Activated CD8-positive, alpha-beta memory T cell treated with anti-CD3 and anti-CD28 coated beads, Interleukin-2, amount 50 U/mL, for 24 hours (primary cell): ENCODE measurements at regions not wholly inside any gene's neighbourhood (a gene's known extent, or its start where the extent isn't known, plus 50 kb on each side); places are given as distances from the start of the nearest gene placed in this dataset.
"Not testable (repeated sequence)": the region's sequence is repeated elsewhere in the genome, so short reads cannot be mapped to it uniquely, and the experiment has no call there.

Experiments used
- DNase-seq: peaks from one replicate; pipeline ENCODE4 v3.0.0-alpha.2; 2020; ENCODE audit errors: extremely low read depth

GRCh38 chr5:152527358-152528052 lies 122.4 kb upstream of the NMUR2 start:
- DNase-seq = no peak

DNA sequence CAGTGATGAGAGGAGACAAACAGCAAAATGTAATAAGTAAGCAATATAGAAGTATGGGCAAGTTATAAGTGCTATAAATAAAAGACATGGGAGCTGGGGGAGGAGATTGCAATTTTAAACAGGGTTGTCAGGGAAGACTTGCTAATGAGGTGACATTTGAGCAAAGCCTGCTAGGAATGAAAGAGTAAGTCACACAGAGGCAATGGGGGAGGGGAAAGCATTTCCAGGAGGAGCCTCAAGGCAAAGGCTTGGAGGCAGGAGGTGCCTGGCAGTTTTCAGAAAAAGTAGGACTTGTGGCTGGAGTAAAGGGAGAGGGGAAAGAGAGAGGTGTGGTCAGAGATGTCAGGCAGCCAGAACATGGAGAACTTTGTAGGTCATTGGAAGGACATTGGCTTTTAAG lies 124.4 kb upstream of the NMUR2 start:
- DNase-seq = no peak

- DNase-seq = no peak
These were observed 127.6 kb upstream of the NMUR2 start for GRCh38 chr5:152532714-152533113.

GRCh38 chr5:152534641-152535040 lies 129.6 kb upstream of the NMUR2 start:
- DNase-seq = no peak

DNA sequence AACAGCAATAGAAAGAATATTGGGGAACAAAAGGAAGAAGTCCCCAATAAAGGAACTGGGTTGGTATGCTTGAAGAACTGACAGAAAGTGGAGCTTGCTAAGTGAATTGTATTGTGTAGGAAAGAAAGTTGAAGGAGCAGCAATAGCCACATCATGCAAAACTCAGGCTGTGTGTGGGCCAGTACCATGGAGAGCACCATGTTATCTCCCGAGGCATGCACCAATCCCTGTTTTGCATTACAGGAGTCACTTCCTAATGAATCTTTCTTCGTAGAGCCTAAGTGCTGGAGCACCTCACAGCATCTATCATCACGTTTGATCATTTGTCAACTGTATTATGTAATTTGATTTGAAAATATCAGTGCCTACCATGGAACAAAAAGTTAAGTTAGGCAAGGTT lies 137.7 kb upstream of the NMUR2 start:
- no peak for DNase-seq

GRCh38 chr5:152546493-152546892 lies 141.4 kb upstream of the NMUR2 start:
- no peak for DNase-seq

GRCh38 chr5:152547202-152547601 lies 142.1 kb upstream of the NMUR2 start:
- no peak for DNase-seq

- no peak for DNase-seq
These were observed 144.6 kb upstream of the NMUR2 start for GRCh38 chr5:152549709-152550108.

- DNase-seq = no peak
These were observed 146.0 kb upstream of the NMUR2 start for GRCh38 chr5:152551061-152551460.

DNA sequence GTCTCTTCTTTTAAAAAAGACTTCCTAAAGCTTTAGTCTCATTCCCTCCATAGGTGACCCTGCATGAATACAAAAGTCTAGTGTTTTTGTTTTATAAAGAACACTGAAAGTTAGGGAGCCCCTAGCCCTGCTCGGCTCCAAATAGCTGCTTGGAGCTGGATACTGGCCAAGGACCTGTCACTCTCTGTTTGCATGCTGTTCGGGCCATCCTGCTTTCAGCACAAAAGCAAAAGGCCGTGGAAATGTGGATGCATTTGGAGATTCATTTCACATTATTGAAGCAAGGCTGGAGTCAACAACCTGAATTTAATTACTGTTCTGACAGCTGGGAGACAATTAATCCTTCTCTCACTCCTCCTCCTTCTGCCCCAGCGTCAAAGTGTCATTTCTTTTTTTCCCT lies 151.7 kb upstream of the NMUR2 start:
- DNase-seq = no peak

- no peak for DNase-seq
These were observed 155.5 kb upstream of the NMUR2 start for GRCh38 chr5:152560512-152561137.

GRCh38 chr5:152568016-152568415 lies 162.9 kb upstream of the NMUR2 start:
- no peak for DNase-seq

- DNase-seq = no peak
These were observed 167.7 kb upstream of the NMUR2 start for GRCh38 chr5:152572812-152573211.

DNA sequence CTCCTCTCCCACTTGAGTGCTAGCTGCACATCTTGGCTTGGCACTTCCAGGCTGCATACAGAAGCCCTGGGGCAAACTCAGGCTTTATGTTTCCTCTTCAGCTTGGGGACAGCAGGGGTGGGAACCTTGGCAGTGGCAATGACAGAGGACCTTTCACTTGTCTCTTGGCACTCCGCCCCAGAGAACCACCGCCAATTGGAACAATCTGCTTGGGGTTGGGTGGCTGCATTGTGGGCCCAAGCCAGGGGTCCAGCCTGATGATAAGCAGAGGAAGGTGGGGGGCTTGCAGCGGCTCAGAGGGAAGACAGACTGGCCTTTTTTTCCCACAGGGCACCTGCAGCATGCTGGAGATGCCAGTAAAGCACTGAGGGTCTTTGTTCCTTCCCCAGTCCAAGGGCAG lies 179.0 kb upstream of the NMUR2 start:
- DNase-seq = no peak

- no peak for DNase-seq
These were observed 187.3 kb upstream of the NMUR2 start for GRCh38 chr5:152592416-152592815.

DNA sequence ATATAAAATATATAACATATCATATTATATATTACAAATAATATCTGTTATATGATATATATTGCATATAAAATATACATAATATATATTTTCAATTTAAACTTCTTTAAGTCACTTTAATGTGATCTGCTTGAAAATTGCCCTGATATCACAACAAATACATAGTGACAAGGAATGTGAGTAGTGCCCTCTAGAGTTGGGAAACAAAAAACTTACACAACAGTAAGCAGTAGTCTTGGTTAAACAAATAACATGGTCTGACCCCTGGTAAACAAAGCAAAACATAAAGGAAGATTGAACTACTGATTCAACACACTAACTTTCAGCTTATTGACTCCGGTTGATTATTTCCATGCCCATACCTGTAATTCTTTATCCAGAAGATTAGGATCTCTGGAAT lies 188.3 kb upstream of the NMUR2 start:
- no peak for DNase-seq

DNA sequence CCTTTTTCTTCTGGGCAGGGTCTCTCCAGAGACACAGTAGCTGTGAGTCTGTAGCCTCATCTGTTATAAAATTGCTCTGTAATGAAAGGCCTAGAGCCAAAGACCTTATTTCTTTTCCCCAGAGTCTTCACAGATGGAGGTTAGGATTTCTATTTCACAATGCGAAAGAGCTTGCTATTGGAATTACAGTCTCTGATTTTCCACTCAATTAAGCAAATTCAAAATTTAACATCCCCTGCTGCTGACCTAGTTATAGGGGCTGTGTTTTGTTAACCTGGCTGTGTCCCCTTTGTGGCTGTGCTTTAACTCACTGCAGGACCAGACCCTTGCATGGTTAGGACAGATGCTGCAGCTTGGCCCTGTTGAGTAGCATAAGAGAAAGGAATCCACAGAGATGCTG lies 190.3 kb upstream of the NMUR2 start:
- DNase-seq = no peak

DNA sequence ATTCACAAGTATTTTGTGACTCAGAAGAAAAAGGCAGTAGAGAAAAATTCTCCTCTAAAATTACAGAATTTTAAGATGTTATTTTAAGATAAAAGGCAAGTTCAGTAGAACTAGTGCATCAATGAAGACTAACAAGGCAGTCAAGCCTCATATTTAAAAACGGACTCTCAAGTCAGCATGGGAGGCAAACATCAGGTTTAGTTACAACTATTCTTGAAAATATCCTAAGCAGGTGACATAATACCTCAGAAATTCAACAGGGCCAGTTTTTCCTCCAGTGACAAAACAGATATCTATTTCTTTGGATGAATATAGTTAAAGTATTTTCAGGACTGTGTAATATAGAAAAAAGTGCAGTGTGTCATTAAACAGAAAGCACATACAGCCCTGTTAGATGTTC lies 194.0 kb upstream of the NMUR2 start:
- no peak for DNase-seq

DNA sequence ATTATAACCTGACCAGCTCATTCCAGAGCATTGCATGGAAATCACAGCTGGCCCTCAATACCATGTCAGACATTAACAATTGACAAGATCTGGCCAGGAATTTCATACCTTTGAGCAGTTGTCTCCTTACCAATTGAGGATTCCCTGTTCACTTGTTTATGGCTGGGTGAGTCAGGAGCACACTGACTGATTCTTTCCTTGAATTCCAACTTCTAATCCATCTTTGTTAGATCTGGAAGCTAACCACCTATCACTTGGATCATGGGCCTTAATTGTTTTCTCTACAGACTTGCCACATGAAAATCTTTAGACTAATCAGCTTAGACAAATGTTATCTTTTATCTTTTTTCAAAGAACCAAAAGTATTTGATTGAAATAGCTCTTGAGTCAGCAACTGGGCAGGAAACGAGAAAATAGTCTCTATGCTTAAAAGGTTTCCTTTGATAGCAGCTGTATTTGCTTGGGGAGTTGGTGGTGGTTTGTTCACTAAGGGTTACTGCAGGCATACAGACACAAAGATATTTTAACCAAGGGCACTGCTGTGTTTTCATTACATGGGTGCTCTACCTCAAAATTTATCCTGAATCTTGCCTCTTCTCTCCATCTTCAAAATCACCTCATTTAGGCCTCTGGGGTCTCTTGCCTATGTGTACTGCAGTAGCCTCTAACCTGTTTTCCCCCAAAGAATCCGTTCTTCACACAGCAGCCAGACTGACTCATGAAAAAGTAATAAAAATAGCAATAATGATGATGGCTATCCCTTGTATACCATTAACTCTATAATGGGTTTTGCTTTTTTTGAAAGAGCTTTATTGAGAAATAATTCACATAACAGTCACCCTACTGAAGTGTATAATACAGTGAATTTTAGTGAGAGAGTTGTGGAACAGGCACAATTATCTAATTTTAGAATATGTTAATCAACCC lies 197.0 kb upstream of the NMUR2 start:
- DNase-seq = no peak

DNA sequence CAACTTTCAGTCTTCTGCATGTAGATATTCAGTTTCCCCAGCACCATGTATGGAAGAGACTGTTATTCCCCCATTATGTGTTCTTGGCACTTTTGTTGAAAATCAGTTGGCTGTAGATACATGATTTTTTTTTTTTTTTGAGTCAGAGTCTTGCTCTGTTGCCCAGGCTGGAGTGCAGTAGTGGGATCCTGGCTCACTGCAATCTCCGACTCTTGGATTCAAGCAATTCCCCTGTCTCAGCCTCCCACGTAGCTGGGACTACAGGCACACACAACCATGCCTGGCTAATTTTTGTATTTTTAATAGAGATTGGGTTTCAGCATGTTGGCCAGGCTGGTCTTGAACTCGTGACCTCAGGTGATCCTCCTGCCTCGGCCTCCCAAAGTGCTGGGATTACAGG lies 201.0 kb upstream of the NMUR2 start:
- not testable (repeated sequence) for DNase-seq

GRCh38 chr5:152606776-152607364 lies 201.8 kb upstream of the NMUR2 start:
- DNase-seq = no peak

DNA sequence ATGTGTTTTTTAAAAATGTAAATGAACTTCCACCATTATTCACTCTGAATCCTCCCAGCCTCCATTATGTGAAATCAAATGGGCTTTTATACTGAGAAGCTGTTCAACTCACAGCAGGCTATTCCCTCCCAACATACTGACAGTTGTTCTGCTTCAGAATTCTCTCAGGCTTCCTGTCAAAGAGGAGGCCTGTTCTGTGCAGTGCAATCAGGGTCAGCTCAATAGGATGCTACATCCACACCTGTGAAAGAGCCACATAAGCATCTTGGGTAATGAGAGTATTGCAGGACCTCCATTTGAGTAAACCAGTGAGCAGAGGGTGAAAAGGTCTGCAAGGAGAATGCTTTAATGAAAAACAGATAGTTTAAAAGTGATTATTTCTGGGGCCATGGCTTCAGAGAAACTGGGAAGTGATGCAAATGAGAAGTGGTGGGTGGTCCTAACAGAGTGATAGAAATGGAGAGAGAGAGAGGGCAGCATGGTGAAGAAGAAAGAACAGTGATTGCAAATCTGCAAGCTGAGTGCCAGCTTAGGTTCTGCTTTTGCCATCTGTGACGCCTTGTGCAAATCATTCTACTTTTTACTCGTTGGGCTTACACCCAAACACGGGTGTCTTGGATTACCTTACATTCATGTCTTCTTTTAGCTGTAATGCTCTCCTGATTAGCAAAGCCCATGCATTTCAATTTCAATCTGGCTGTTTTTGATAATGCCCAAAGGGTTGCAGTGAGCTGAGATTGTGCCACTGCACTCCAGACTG lies 202.5 kb upstream of the NMUR2 start:
- no peak for DNase-seq
